SK-N-SH (cell line): ENCODE measurements at regions not wholly inside any gene's neighbourhood (a gene's known extent, or its start where the extent isn't known, plus 50 kb on each side); places are given as distances from the start of the nearest gene placed in this dataset.

Source experiments
- CTCF ChIA-PET: fragments of 300-600, 350-600 bp; formaldehyde crosslinking; extraction: SDS; loops from one replicate; lab custom pipeline; 2021; lab: Yijun Ruan, JAX
- POLR2A ChIA-PET: fragments of 350-600 bp; sonication (Branson Sonifier 250); formaldehyde crosslinking; extraction: SDS; loops from one replicate; lab custom pipeline; 2020; ENCODE audit warnings: antibody characterized with exemption, inconsistent platforms; lab: Yijun Ruan, JAX
- DNase-seq: peaks from one replicate; pipeline ENCODE4 v3.0.0; 2012
- H2AFZ ChIP-seq: fragments of 200-600 bp; sonication (generic); 2 replicates; pipeline ENCODE4 v1.8.1; 2016; ENCODE audit warnings: antibody characterized with exemption, mild to moderate bottlenecking, low read depth
- H3F3A ChIP-seq: fragments of 200-600 bp; sonication (generic); replicated peaks from 2 replicates; pipeline ENCODE3; 2016; ENCODE audit warnings: antibody characterized with exemption, mild to moderate bottlenecking; ENCODE audit not compliant: insufficient read depth
- H3K27ac ChIP-seq, 2 experiments: fragments of 200-500 bp in 1 of 2; fragments of 200-600 bp in 1 of 2; sonication (Bioruptor generic) in 1 of 2; sonication (generic), shearing (Covaris generic) in 1 of 2; 2 replicates each; pipeline versions ENCODE4 v1.5.1 to v1.6.1; 2014 to 2016; ENCODE audit warnings: low read depth in 2 of 2, inconsistent platforms in 1 of 2, low read length in 1 of 2, mild to moderate bottlenecking in 1 of 2, mixed read lengths in 1 of 2
- H3K27me3 ChIP-seq: fragments of 200-600 bp; sonication (generic), shearing (Covaris generic); 2 replicates; pipeline ENCODE4 v1.6.1; 2016; ENCODE audit warnings: mixed run types; ENCODE audit not compliant: insufficient read depth
- H3K36me3 ChIP-seq, 2 experiments: fragments of 200-500 bp in 1 of 2; fragments of 200-600 bp in 1 of 2; sonication (Bioruptor generic) in 1 of 2; sonication (generic) in 1 of 2; replicated peaks in 1 of 2; 2 replicates each; pipeline versions ENCODE3 to v1.5.1; 2014 to 2016; ENCODE audit warnings: low read length in 1 of 2, mild to moderate bottlenecking in 1 of 2; ENCODE audit not compliant: insufficient read depth in 2 of 2, control insufficient read depth in 1 of 2
- H3K4me1 ChIP-seq, 2 experiments: fragments of 200-500 bp in 1 of 2; fragments of 200-600 bp in 1 of 2; sonication (Bioruptor generic) in 1 of 2; sonication (generic), shearing (Covaris generic) in 1 of 2; 2 replicates each; pipeline versions ENCODE4 v1.5.1 to v1.6.1; 2014 to 2016; ENCODE audit warnings: low read depth in 1 of 2, low read length in 1 of 2, mixed run types in 1 of 2; ENCODE audit not compliant: insufficient read depth in 2 of 2, control insufficient read depth in 1 of 2
- H3K4me2 ChIP-seq: fragments of 200-600 bp; sonication (generic), shearing (Covaris generic); 2 replicates; pipeline ENCODE4 v1.6.1; 2017; ENCODE audit warnings: mixed run types
- H3K4me3 ChIP-seq, 2 experiments: fragments of 200-500 bp in 1 of 2; fragments of 200-600 bp in 1 of 2; sonication (Bioruptor generic) in 1 of 2; sonication (generic), shearing (Covaris generic) in 1 of 2; 2 replicates each; pipeline versions ENCODE4 v1.5.1 to v1.8.1; 2014 to 2016; ENCODE audit warnings: low read depth in 2 of 2, inconsistent platforms in 1 of 2, low read length in 1 of 2, mild to moderate bottlenecking in 1 of 2, mixed read lengths in 1 of 2, moderate library complexity in 1 of 2
- H3K79me2 ChIP-seq: fragments of 200-600 bp; sonication (generic); 2 replicates; pipeline ENCODE4 v1.8.1; 2017; ENCODE audit warnings: mild to moderate bottlenecking; ENCODE audit not compliant: insufficient read depth
- H3K9ac ChIP-seq: fragments of 200-600 bp; sonication (generic); 2 replicates; pipeline ENCODE4 v1.6.1; 2017; ENCODE audit warnings: mixed run types
- H3K9me2 ChIP-seq: fragments of 200-600 bp; sonication (generic); 2 replicates; pipeline ENCODE4 v1.6.1; 2017; ENCODE audit warnings: mixed run types
- H3K9me3 ChIP-seq: fragments of 200-600 bp; sonication (generic); 2 replicates; pipeline ENCODE4 v1.6.1; 2017; ENCODE audit warnings: mixed run types, mild to moderate bottlenecking, moderate library complexity
- H4K20me1 ChIP-seq: fragments of 200-600 bp; sonication (generic); 2 replicates; pipeline ENCODE4 v1.6.1; 2017; ENCODE audit warnings: mild to moderate bottlenecking, mixed run types; ENCODE audit not compliant: insufficient read depth
- CTCF ChIP-seq: fragments of 200-600 bp; sonication (generic); IDR thresholded peaks from 2 replicates; pipeline ENCODE4 v1.6.1; 2017; ENCODE audit warnings: antibody characterized with exemption, mild to moderate bottlenecking, moderate library complexity
- EP300 ChIP-seq, 2 experiments: IDR thresholded peaks; 2 replicates each; pipeline versions ENCODE4 v1.4.0 to v1.6.1; 2012; ENCODE audit warnings: borderline replicate concordance in 1 of 2, low read depth in 1 of 2, low read length in 1 of 2
- FOSL2 ChIP-seq: IDR thresholded peaks from 2 replicates; pipeline ENCODE4 v1.4.0; 2012; ENCODE audit warnings: low read depth, mild to moderate bottlenecking, moderate library complexity, borderline replicate concordance
- GABPA ChIP-seq: IDR thresholded peaks from 2 replicates; pipeline ENCODE4 v1.4.0; 2012; ENCODE audit warnings: low read depth, mild to moderate bottlenecking
- IRF3 ChIP-seq: fragments of 150-350 bp; IDR thresholded peaks from 2 replicates; pipeline ENCODE4 v1.6.1; 2016; ENCODE audit warnings: mild to moderate bottlenecking, low read depth, low read length
- JUND ChIP-seq: IDR thresholded peaks from 2 replicates; pipeline ENCODE4 v1.4.0; 2012
- MAX ChIP-seq: IDR thresholded peaks from 2 replicates; pipeline ENCODE4 v1.4.0; 2012; ENCODE audit warnings: low read depth
- MXI1 ChIP-seq: IDR thresholded peaks from 2 replicates; pipeline ENCODE4 v1.6.1; 2012; ENCODE audit warnings: mild to moderate bottlenecking, low read depth, low read length, improper control_type of control experiment
- NRF1 ChIP-seq: IDR thresholded peaks from 2 replicates; pipeline ENCODE4 v1.6.1; 2012; ENCODE audit warnings: low read depth, mild to moderate bottlenecking, low read length
- PBX3 ChIP-seq: IDR thresholded peaks from 2 replicates; pipeline ENCODE4; 2012
- RCOR1 ChIP-seq: fragments of 150-350 bp; IDR thresholded peaks from 2 replicates; pipeline ENCODE4 v1.6.1; 2017; ENCODE audit warnings: antibody characterized with exemption, low read length
- REST ChIP-seq: IDR thresholded peaks from 2 replicates; pipeline ENCODE4 v1.6.1; 2012; ENCODE audit warnings: mild to moderate bottlenecking, low read depth, low read length, moderate library complexity
- RFX5 ChIP-seq: IDR thresholded peaks from 2 replicates; pipeline ENCODE4 v1.6.1; 2012; ENCODE audit warnings: mild to moderate bottlenecking, improper control_type of control experiment, low read length
- SIN3A ChIP-seq: IDR thresholded peaks from 2 replicates; pipeline ENCODE4 v1.6.1; 2012; ENCODE audit warnings: low read depth, mild to moderate bottlenecking, low read length, moderate library complexity, borderline replicate concordance
- TAF1 ChIP-seq: IDR thresholded peaks from 2 replicates; pipeline ENCODE4 v1.6.1; 2012; ENCODE audit warnings: low read depth, mild to moderate bottlenecking, low read length, moderate library complexity, borderline replicate concordance
- TCF12 ChIP-seq: IDR thresholded peaks from 2 replicates; pipeline ENCODE4 v1.4.0; 2012
- USF1 ChIP-seq: IDR thresholded peaks from 2 replicates; pipeline ENCODE4 v1.4.0; 2012; ENCODE audit warnings: low read depth, borderline replicate concordance
- YY1 ChIP-seq: IDR thresholded peaks from 2 replicates; pipeline ENCODE4 v1.4.0; 2012; ENCODE audit warnings: low read depth, mild to moderate bottlenecking
- ZBTB33 ChIP-seq: IDR thresholded peaks from 2 replicates; pipeline ENCODE4 v1.4.0; 2012; ENCODE audit warnings: low read depth, borderline replicate concordance

GRCh38 chr18:64742898-64743297 is 594.0 kb upstream of the LINC00305 start:
- H3K4me3 ChIP-seq: no peak overlapping the region
- H3K9ac ChIP-seq: no peak overlapping the region
- no peaks in the 10 kb centered on the region for H3F3A ChIP-seq
- TF ChIP-seq IRF3 (no peak), RCOR1 (no peak), YY1 (no peak), EP300 (IDR thresholded peaks at IDR 0.05; ENCODE audit: borderline replicate concordance in 1 of 2, low read depth in 1 of 2, low read length in 1 of 2) (no peak), TAF1 (no peak), JUND (no peak), MAX (no peak), USF1 (no peak), NRF1 (no peak), CTCF (no peak), MXI1 (no peak), TCF12 (no peak), PBX3 (no peak), SIN3A (no peak), ZBTB33 (no peak), FOSL2 (no peak), REST (no peak), RFX5 (no peak), GABPA (no peak)
- no peaks in the 10 kb centered on the region for H3K36me3 ChIP-seq
- H3K27ac ChIP-seq: no peak overlapping the region
- no peaks in the 10 kb centered on the region for H3K4me1 ChIP-seq
- H4K20me1 ChIP-seq: no peaks in the 10 kb centered on the region
- H3K9me3 ChIP-seq: no peaks in the 10 kb centered on the region
- ChIA-PET CTCF (no interaction called here), POLR2A (no interaction called here)
- DNase-seq: no peak
- no peak overlapping the region for H2AFZ ChIP-seq
- H3K27me3 ChIP-seq: no peaks in the 10 kb centered on the region
- no peaks in the 10 kb centered on the region for H3K9me2 ChIP-seq
- no peaks in the 10 kb centered on the region for H3K79me2 ChIP-seq
- no peak overlapping the region for H3K4me2 ChIP-seq
